NT2/D1 (cell line): ENCODE measurements at regions not wholly inside any gene's neighbourhood (a gene's known extent, or its start where the extent isn't known, plus 50 kb on each side); places are given as distances from the start of the nearest gene placed in this dataset.
"Not testable (repeated sequence)": the region's sequence is repeated elsewhere in the genome, so short reads cannot be mapped to it uniquely, and the experiment has no call there.

ENCODE experiments used
- DNase-seq: peaks from one replicate; pipeline ENCODE4 v3.0.0-alpha.2; 2011; ENCODE audit warnings: low read depth, low spot score
- H3K27me3 ChIP-seq: 2 replicates; pipeline ENCODE4 v1.6.0; 2011; ENCODE audit warnings: mild to moderate bottlenecking; ENCODE audit not compliant: insufficient read length, insufficient read depth
- H3K36me3 ChIP-seq: 2 replicates; pipeline ENCODE4 v1.6.1; 2011; ENCODE audit warnings: mild to moderate bottlenecking, low read length, mixed read lengths; ENCODE audit not compliant: insufficient read depth, insufficient read length
- H3K4me1 ChIP-seq: 2 replicates; pipeline ENCODE4 v1.5.1; 2011; ENCODE audit not compliant: insufficient read depth, insufficient read length
- H3K4me3 ChIP-seq: 2 replicates; pipeline ENCODE4 v1.5.1; 2011; ENCODE audit warnings: low read depth; ENCODE audit not compliant: insufficient read length
- H3K9ac ChIP-seq: 2 replicates; pipeline ENCODE4 v1.6.0; 2011; ENCODE audit warnings: low read depth; ENCODE audit not compliant: insufficient read length
- H3K9me3 ChIP-seq: 2 replicates; pipeline ENCODE4 v1.5.1; 2011; ENCODE audit warnings: mild to moderate bottlenecking, low read length; ENCODE audit not compliant: insufficient read depth
- SUZ12 ChIP-seq: IDR thresholded peaks from 2 replicates; pipeline ENCODE4 v1.6.1; 2011; ENCODE audit not compliant: insufficient read length, insufficient read depth; ENCODE audit errors: extremely low read depth
- YY1 ChIP-seq: IDR thresholded peaks from 2 replicates; pipeline ENCODE4 v1.6.1; 2011; ENCODE audit not compliant: insufficient read length, insufficient read depth
- ZNF274 ChIP-seq: IDR thresholded peaks from 2 replicates; pipeline ENCODE4 v1.6.1; 2011; ENCODE audit warnings: mild to moderate bottlenecking, low read depth, low read length

GRCh38 chr13:34176633-34177032 is 358.7 kb downstream of the RFC3 start:
- no peak for DNase-seq
- no peaks in the 10 kb centered on the region for H3K4me1 ChIP-seq
- no peaks in the 10 kb centered on the region for H3K9me3 ChIP-seq
- no peak overlapping the region for H3K9ac ChIP-seq
- no peak overlapping the region for H3K4me3 ChIP-seq
- no peak for TF ChIP-seq SUZ12
- no peak for TF ChIP-seq YY1
- no peak for TF ChIP-seq ZNF274
- no peaks in the 10 kb centered on the region for H3K36me3 ChIP-seq
- H3K27me3 ChIP-seq = no peaks in the 10 kb centered on the region

GRCh38 chr13:34179481-34179880 is 361.5 kb downstream of the RFC3 start:
- no peaks in the 10 kb centered on the region for H3K36me3 ChIP-seq
- no peaks in the 10 kb centered on the region for H3K4me1 ChIP-seq
- H3K9me3 ChIP-seq = no peaks in the 10 kb centered on the region
- TF ChIP-seq YY1 (no peak), ZNF274 (no peak), SUZ12 (no peak)
- no peak overlapping the region for H3K4me3 ChIP-seq
- no peaks in the 10 kb centered on the region for H3K27me3 ChIP-seq
- no peak for DNase-seq
- H3K9ac ChIP-seq = no peak overlapping the region

- TF ChIP-seq SUZ12 = no peak
- no peak for TF ChIP-seq ZNF274
- TF ChIP-seq YY1 = no peak
- no peaks in the 10 kb centered on the region for H3K4me1 ChIP-seq
- DNase-seq = no peak
- H3K9ac ChIP-seq = no peak overlapping the region
- no peaks in the 10 kb centered on the region for H3K27me3 ChIP-seq
- H3K36me3 ChIP-seq = no peaks in the 10 kb centered on the region
- no peak overlapping the region for H3K4me3 ChIP-seq
- H3K9me3 ChIP-seq = no peaks in the 10 kb centered on the region
Observed at GRCh38 chr13:34179927-34180326, 362.0 kb downstream of the RFC3 start.

- H3K36me3 ChIP-seq, DNase-seq, H3K4me1 ChIP-seq, H3K27me3 ChIP-seq, H3K4me3 ChIP-seq, H3K9ac ChIP-seq, H3K9me3 ChIP-seq: not testable (repeated sequence)
Observed at GRCh38 chr13:34181256-34181655, 363.3 kb downstream of the RFC3 start.

GRCh38 chr13:34189946-34190345 is 372.0 kb downstream of the RFC3 start:
- TF ChIP-seq ZNF274 (no peak), YY1 (no peak), SUZ12 (no peak)
- no peaks in the 10 kb centered on the region for H3K36me3 ChIP-seq
- no peaks in the 10 kb centered on the region for H3K9me3 ChIP-seq

GRCh38 chr13:34201050-34201913 is 383.3 kb downstream of the RFC3 start:
- TF ChIP-seq SUZ12 (no peak), YY1 (no peak), ZNF274 (no peak)
- H3K4me3 ChIP-seq = no peak overlapping the region
- H3K36me3 ChIP-seq = no peaks in the 10 kb centered on the region
- DNase-seq = no peak
- H3K4me1 ChIP-seq = no peaks in the 10 kb centered on the region
- H3K9ac ChIP-seq = no peak overlapping the region
- H3K9me3 ChIP-seq = no peaks in the 10 kb centered on the region
- no peaks in the 10 kb centered on the region for H3K27me3 ChIP-seq

More at GRCh38 chr13:34189946-34190345, 372.0 kb downstream of the RFC3 start:
- DNase-seq = no peak
- no peak overlapping the region for H3K4me3 ChIP-seq
- H3K9ac ChIP-seq = no peak overlapping the region
- no peaks in the 10 kb centered on the region for H3K27me3 ChIP-seq
- H3K4me1 ChIP-seq = no peaks in the 10 kb centered on the region

- DNase-seq = no peak
- H3K9ac ChIP-seq = no peak overlapping the region
- no peaks in the 10 kb centered on the region for H3K4me1 ChIP-seq
- no peaks in the 10 kb centered on the region for H3K36me3 ChIP-seq
- no peaks in the 10 kb centered on the region for H3K9me3 ChIP-seq
- H3K27me3 ChIP-seq = no peaks in the 10 kb centered on the region
- no peak overlapping the region for H3K4me3 ChIP-seq
- TF ChIP-seq YY1 (no peak), SUZ12 (no peak), ZNF274 (no peak)
Observed at GRCh38 chr13:34207334-34207733, 389.4 kb downstream of the RFC3 start.

- Histone ChIP-seq H3K9me3 (no peaks in the 10 kb centered on the region), H3K27me3 (no peaks in the 10 kb centered on the region), H3K4me1 (no peaks in the 10 kb centered on the region), H3K36me3 (no peaks in the 10 kb centered on the region), H3K4me3 (no peak overlapping the region), H3K9ac (no peak overlapping the region)
- no peak for DNase-seq
- TF ChIP-seq YY1 (no peak), ZNF274 (no peak), SUZ12 (no peak)
Observed at GRCh38 chr13:34207872-34208271, 389.9 kb downstream of the RFC3 start.
